ENCODE measurements at regions not wholly inside any gene's neighbourhood (a gene's known extent, or its start where the extent isn't known, plus 50 kb on each side); places are given as distances from the start of the nearest gene placed in this dataset.

DNA sequence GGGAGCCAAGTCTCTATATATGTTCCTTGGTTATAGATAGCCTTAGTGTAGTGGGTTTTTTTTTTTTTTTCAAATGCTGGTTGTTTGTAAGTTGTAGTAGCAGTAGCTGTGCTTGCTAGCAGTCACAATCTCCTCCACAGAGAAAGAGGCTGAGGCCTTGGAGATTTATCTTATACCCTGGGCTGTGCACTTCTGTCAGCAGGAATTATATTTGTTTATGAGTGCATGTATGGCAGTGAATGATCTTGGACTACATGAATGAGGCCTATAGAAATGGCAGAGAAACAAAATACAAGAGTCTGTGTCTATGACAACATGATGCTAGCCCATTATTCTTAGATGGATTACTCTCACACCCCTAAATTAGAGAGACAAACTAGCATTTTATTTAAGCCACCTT, 1674.2 kb upstream of the ADGRL3 start:
- Histone ChIP-seq H3K79me2 (ENCODE audit: control insufficient read depth in 1 of 2, insufficient read depth in 2 of 2, low read length in 2 of 2) (no peaks in the 10 kb centered on the region), H4K8ac (ENCODE audit: extremely low read depth, insufficient read depth, low read length) (no peak overlapping the region), H4K91ac (replicated peaks; ENCODE audit: insufficient read length, low read length) (no peak overlapping the region), H3K14ac (ENCODE audit: insufficient read length) (no peak overlapping the region), H3K27me3 (replicated peaks in 1 of 4; ENCODE audit: control insufficient read depth in 3 of 4, extremely low read depth in 1 of 4, insufficient read depth in 3 of 4, low read length in 3 of 4) (no peaks in the 10 kb centered on the region), H3K9me3 (ENCODE audit: insufficient read depth in 2 of 2, low read depth in 1 of 2, low read length in 1 of 2) (no peaks in the 10 kb centered on the region), H3K56ac (replicated peaks; ENCODE audit: insufficient read length, low read depth, low read length) (no peak overlapping the region), H2BK5ac (ENCODE audit: low read depth, low read length) (no peak overlapping the region), H4K20me1 (replicated peaks in 1 of 2; ENCODE audit: control insufficient read depth in 1 of 2, insufficient read depth in 2 of 2, low read length in 2 of 2) (no peaks in the 10 kb centered on the region), H3K79me1 (ENCODE audit: low read depth, low read length) (no peaks in the 10 kb centered on the region), H3K4me3 (ENCODE audit: extremely low read depth in 1 of 4, insufficient read depth in 2 of 4, low read depth in 3 of 4, low read length in 4 of 4) (no peak overlapping the region), H2BK20ac (ENCODE audit: low read length) (no peak overlapping the region), H2BK12ac (ENCODE audit: low read depth, low read length) (no peak overlapping the region), H3K23me2 (ENCODE audit: low read depth, low read length) (no peaks in the 10 kb centered on the region), H3K4me2 (ENCODE audit: insufficient read depth in 1 of 2, low read depth in 2 of 2, low read length in 2 of 2) (no peak overlapping the region), H3K4ac (replicated peaks; ENCODE audit: insufficient read length, low read depth, low read length) (no peak overlapping the region), H3K36me3 (ENCODE audit: control insufficient read depth in 2 of 4, insufficient read depth in 4 of 4, low read length in 3 of 4) (no peaks in the 10 kb centered on the region), H2AK5ac (ENCODE audit: low read depth, low read length) (no peak overlapping the region), H2BK15ac (ENCODE audit: low read length) (no peak overlapping the region), H3K9ac (replicated peaks in 1 of 4; ENCODE audit: extremely low read depth in 1 of 4, low read depth in 3 of 4, low read length in 3 of 4) (no peak overlapping the region), H3K23ac (ENCODE audit: insufficient read length) (no peak overlapping the region), H3K4me1 (replicated peaks in 1 of 4; ENCODE audit: control insufficient read depth in 3 of 4, insufficient read depth in 4 of 4, low read length in 3 of 4) (no peaks in the 10 kb centered on the region), H2BK120ac (replicated peaks; ENCODE audit: low read depth, low read length) (no peak overlapping the region), H2AFZ (ENCODE audit: low read length) (no peak overlapping the region), H3K18ac (ENCODE audit: extremely low read depth, low read length) (no peak overlapping the region), H3K27ac (ENCODE audit: low read depth, low read length) (no peak overlapping the region), H4K5ac (ENCODE audit: insufficient read length, low read depth, low read length) (no peak overlapping the region)
- DNase-seq (ENCODE audit: low read depth in 1 of 2, low spot score in 2 of 2) (no peak), FAIRE-seq (no peak)
- ChIA-PET CTCF (ENCODE audit: partially characterized antibody) (no interaction called here), POLR2A (ENCODE audit: partially characterized antibody) (no interaction called here)
- TF ChIP-seq EZH2 (IDR thresholded peaks at IDR 0.05; ENCODE audit: low read depth, low read length, severe bottlenecking) (no peak), BCL11A (IDR thresholded peaks at IDR 0.05; ENCODE audit: low read depth in 2 of 2, low read length in 2 of 2) (no peak), RXRA (IDR thresholded peaks at IDR 0.05; ENCODE audit: insufficient read depth, low read depth, low read length) (no peak), SIN3A (conservative IDR thresholded peaks at IDR 0.05 in 1 of 2, IDR thresholded peaks at IDR 0.05 in 1 of 2; ENCODE audit: low read depth in 1 of 2, low read length in 2 of 2) (no peak), HDAC6 (IDR thresholded peaks at IDR 0.05; ENCODE audit: low read depth, low read length) (no peak), TEAD4 (IDR thresholded peaks at IDR 0.05; ENCODE audit: low read depth, low read length) (no peak), SP1 (IDR thresholded peaks at IDR 0.05; ENCODE audit: low read depth, low read length) (no peak), CREB1 (IDR thresholded peaks at IDR 0.05) (no peak), RFX5 (IDR thresholded peaks at IDR 0.05; ENCODE audit: borderline replicate concordance, low read depth, low read length) (no peak)
- TF ChIP-seq, protein P1, sequence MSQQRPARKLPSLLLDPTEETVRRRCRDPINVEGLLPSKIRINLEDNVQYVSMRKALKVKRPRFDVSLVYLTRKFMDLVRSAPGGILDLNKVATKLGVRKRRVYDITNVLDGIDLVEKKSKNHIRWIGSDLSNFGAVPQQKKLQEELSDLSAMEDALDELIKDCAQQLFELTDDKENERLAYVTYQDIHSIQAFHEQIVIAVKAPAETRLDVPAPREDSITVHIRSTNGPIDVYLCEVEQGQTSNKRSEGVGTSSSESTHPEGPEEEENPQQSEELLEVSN (IDR thresholded peaks at IDR 0.05): no peak
- TF ChIP-seq, protein P2, sequence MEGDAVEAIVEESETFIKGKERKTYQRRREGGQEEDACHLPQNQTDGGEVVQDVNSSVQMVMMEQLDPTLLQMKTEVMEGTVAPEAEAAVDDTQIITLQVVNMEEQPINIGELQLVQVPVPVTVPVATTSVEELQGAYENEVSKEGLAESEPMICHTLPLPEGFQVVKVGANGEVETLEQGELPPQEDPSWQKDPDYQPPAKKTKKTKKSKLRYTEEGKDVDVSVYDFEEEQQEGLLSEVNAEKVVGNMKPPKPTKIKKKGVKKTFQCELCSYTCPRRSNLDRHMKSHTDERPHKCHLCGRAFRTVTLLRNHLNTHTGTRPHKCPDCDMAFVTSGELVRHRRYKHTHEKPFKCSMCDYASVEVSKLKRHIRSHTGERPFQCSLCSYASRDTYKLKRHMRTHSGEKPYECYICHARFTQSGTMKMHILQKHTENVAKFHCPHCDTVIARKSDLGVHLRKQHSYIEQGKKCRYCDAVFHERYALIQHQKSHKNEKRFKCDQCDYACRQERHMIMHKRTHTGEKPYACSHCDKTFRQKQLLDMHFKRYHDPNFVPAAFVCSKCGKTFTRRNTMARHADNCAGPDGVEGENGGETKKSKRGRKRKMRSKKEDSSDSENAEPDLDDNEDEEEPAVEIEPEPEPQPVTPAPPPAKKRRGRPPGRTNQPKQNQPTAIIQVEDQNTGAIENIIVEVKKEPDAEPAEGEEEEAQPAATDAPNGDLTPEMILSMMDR (IDR thresholded peaks at IDR 0.05; ENCODE audit: control extremely low read depth in 1 of 3, insufficient read depth in 1 of 3, low read depth in 1 of 3, low read length in 3 of 3): no peak
- TF ChIP-seq, protein P3, sequence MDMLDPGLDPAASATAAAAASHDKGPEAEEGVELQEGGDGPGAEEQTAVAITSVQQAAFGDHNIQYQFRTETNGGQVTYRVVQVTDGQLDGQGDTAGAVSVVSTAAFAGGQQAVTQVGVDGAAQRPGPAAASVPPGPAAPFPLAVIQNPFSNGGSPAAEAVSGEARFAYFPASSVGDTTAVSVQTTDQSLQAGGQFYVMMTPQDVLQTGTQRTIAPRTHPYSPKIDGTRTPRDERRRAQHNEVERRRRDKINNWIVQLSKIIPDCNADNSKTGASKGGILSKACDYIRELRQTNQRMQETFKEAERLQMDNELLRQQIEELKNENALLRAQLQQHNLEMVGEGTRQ (IDR thresholded peaks at IDR 0.05; ENCODE audit: low read length): no peak
